PFSK-1 (cell line): ENCODE measurements at regions not wholly inside any gene's neighbourhood (a gene's known extent, or its start where the extent isn't known, plus 50 kb on each side); places are given as distances from the start of the nearest gene placed in this dataset.

ENCODE experiments used
- POLR2AphosphoS5 ChIP-seq: IDR thresholded peaks from 2 replicates; pipeline ENCODE4 v1.6.1; 2012; ENCODE audit warnings: low read depth, mild to moderate bottlenecking, control low read depth, low read length, moderate library complexity
- REST ChIP-seq, 2 experiments: IDR thresholded peaks; 2 replicates each; pipeline versions ENCODE4 v1.6.1 to v1.8.0; 2011 to 2012; ENCODE audit warnings: low read depth in 2 of 2, low read length in 2 of 2, control low read depth in 1 of 2, inconsistent platforms in 1 of 2, mild to moderate bottlenecking in 1 of 2, moderate library complexity in 1 of 2; ENCODE audit not compliant: insufficient read depth in 1 of 2
- SIN3A ChIP-seq: IDR thresholded peaks from 2 replicates; pipeline ENCODE4 v1.6.1; 2012; ENCODE audit warnings: mild to moderate bottlenecking, low read length, moderate library complexity, borderline replicate concordance; ENCODE audit not compliant: insufficient read depth
- TAF1 ChIP-seq: IDR thresholded peaks from 2 replicates; pipeline ENCODE4 v1.6.1; 2012; ENCODE audit warnings: low read length, control low read depth, borderline replicate concordance; ENCODE audit not compliant: insufficient read depth

DNA sequence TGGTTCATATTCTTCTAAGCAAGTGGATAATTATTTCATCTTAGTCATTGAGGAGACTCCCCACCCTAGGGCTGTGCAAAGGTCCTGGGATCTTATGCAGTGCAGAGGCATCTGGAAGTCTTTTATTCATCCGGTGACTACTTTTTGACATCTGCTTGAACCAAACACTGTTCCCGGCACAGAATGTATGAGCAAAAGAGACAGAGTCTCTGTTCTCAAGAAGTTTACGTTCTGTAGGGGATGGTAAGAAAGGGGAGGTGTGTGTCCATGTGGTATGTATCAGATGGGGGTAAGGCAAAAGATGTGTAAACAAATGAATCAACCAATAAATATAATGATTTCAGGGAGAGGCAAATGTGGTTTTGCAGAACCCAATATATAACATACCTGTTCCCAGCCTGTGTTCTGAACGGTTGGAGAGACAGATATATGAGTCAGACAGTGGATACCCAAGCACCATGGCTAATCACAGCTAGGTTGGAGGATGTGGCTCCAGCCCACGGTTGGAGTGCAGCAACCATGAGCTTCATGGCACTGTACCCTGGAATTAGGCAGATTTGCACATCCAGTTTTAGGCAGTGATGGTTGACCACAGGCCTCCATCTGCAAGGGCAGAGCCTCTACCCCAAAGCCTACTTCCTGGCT lies 75.1 kb upstream of the CADM1 start:
- TF ChIP-seq POLR2AphosphoS5 (no peak), REST (IDR thresholded peaks at IDR 0.05; ENCODE audit: insufficient read depth in 1 of 2, low read depth in 2 of 2, low read length in 2 of 2) (no peak), TAF1 (no peak), SIN3A (no peak)
